ENCODE measurements at regions not wholly inside any gene's neighbourhood (a gene's known extent, or its start where the extent isn't known, plus 50 kb on each side); places are given as distances from the start of the nearest gene placed in this dataset.

DNA sequence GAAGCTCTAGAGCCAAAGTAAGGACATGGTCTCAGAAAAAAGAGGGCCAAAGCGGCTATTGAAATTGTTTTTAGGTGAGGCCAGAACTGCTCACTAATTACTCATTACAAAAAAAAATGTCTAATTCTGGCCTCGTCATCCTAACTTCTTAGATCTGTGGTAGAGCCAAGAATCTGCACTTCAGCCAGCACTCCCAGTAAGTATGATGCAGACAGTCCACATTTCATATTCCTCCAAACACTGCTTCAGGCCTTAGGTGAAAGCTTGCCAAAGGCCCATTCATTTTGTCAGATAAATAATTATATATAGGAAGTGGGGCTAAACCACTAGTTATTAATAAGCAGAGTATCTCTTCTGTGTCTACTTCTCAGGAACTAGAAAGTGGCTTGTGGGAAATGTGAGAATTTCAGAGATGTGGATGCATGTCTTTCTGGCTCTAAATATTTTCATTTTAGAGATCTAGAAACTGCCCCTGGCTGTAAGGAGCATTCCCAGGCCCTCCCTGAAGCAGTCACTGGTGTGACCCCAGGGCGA is 554.0 kb downstream of the TLE4 start:
- H3K9ac ChIP-seq, result no peak overlapping the region
- no peaks in the 10 kb centered on the region for H4K20me1 ChIP-seq
- no peaks in the 10 kb centered on the region for H3K36me3 ChIP-seq
- no peak overlapping the region for H3K4me3 ChIP-seq
- no peaks in the 10 kb centered on the region for H3K27me3 ChIP-seq
- TF ChIP-seq Cebpa-rat (IDR thresholded peaks at IDR 0.05), result no peak
- H3K9me3 ChIP-seq (replicated peaks in 1 of 11), result no peaks in the 10 kb centered on the region; a peak in 1 of 22 replicates
- H3K4me2 ChIP-seq, result no peak overlapping the region
- H3K27ac ChIP-seq, result no peak overlapping the region
- H3K4me1 ChIP-seq, result no peaks in the 10 kb centered on the region

GRCh38 chr9:80117031-80117430 is 545.3 kb downstream of the TLE4 start:
- Histone ChIP-seq H3K36me3 (no peaks in the 10 kb centered on the region), H4K20me1 (no peaks in the 10 kb centered on the region), H3K4me1 (no peaks in the 10 kb centered on the region), H3K27me3 (no peaks in the 10 kb centered on the region), H3K9ac (no peak overlapping the region), H3K27ac (no peak overlapping the region), H3K9me3 (replicated peaks in 1 of 11) (peaks cover 0 to 12% (median 7%) of the 10 kb centered on the region in 11 experiments; a peak in 13 of 22 replicates), H3K4me3 (no peak overlapping the region), H3K4me2 (no peak overlapping the region)
- TF ChIP-seq Cebpa-rat (IDR thresholded peaks at IDR 0.05), result no peak

DNA sequence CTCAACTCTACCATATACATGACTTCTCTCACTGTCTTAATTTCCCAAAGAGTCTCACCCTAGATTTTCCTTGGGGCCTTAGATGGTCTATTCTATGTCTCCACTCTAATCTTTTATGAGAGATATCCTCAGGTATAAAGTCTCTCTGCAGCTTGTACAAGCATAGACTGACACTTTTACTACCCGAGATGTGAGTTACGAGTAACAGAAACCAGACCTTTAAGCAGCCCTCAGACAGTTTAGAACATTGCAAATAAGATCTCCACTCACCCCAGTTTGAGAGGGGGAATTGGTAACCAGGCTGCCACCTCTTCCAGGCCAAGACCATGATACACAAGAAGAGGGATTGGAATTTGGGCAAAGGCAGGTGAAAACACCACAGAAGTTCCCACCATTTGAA is 542.5 kb downstream of the TLE4 start:
- TF ChIP-seq Cebpa-rat (IDR thresholded peaks at IDR 0.05), result no peak
- Histone ChIP-seq H3K27ac (no peak overlapping the region), H3K4me2 (no peak overlapping the region), H3K27me3 (no peaks in the 10 kb centered on the region), H3K4me1 (no peaks in the 10 kb centered on the region), H3K36me3 (no peaks in the 10 kb centered on the region), H3K9ac (no peak overlapping the region), H3K4me3 (no peak overlapping the region), H4K20me1 (no peaks in the 10 kb centered on the region), H3K9me3 (replicated peaks in 1 of 11) (peaks cover 0 to 12% (median 7%) of the 10 kb centered on the region in 11 experiments; a peak in 13 of 22 replicates)

GRCh38 chr9:80107931-80108660 is 536.3 kb downstream of the TLE4 start:
- Histone ChIP-seq H3K36me3 (no peaks in the 10 kb centered on the region), H3K27me3 (no peaks in the 10 kb centered on the region), H3K4me2 (no peak overlapping the region), H3K27ac (no peak overlapping the region), H3K4me3 (no peak overlapping the region), H3K9me3 (replicated peaks in 1 of 11) (peaks cover 0 to 8% (median 0%) of the 10 kb centered on the region in 11 experiments; a peak in 5 of 22 replicates), H4K20me1 (no peaks in the 10 kb centered on the region), H3K9ac (no peak overlapping the region), H3K4me1 (no peaks in the 10 kb centered on the region)
- TF ChIP-seq Cebpa-rat (IDR thresholded peaks at IDR 0.05), result no peak

- Histone ChIP-seq H3K27me3 (no peaks in the 10 kb centered on the region), H3K4me2 (no peak overlapping the region), H3K4me1 (no peaks in the 10 kb centered on the region), H4K20me1 (no peaks in the 10 kb centered on the region), H3K4me3 (no peak overlapping the region), H3K36me3 (no peaks in the 10 kb centered on the region), H3K27ac (no peak overlapping the region), H3K9me3 (replicated peaks in 1 of 11) (peaks cover 0 to 7% (median 0%) of the 10 kb centered on the region in 11 experiments; a peak in 8 of 22 replicates), H3K9ac (no peak overlapping the region)
- TF ChIP-seq Cebpa-rat (IDR thresholded peaks at IDR 0.05), result no peak
Observed at GRCh38 chr9:80097476-80097875, 525.7 kb downstream of the TLE4 start.

DNA sequence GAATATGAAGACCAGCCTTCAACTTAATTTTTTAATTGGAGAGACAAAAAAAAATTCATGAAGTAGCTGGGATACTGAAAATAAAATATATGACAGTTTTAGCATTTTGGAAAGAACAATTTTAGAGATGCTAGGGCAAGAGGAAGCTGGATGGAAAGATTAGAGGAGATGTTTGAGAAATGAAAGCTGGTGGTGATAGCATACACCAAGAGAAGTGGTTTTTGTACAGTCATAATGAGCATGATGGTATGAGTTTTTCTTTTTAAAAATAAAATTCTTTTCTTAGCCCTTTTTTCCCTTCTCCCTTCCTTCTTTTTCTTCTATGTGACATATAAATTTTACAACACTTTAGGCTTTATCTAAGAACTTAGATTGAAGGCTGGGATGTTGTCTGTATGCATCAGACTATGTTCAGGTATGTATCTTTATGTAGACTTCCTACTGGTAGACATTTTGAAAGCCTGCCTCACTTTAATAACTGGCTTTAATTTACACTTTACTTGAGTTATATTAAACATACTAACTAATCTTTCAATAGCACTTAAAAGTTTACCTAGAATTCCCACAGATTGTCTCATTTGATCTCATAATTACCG is 522.5 kb downstream of the TLE4 start:
- H3K36me3 ChIP-seq, result no peaks in the 10 kb centered on the region
- H3K27ac ChIP-seq, result no peak overlapping the region
- no peak overlapping the region for H3K9ac ChIP-seq
- H3K4me3 ChIP-seq, result no peak overlapping the region
- H3K9me3 ChIP-seq (replicated peaks in 1 of 11), result peaks cover 0 to 7% (median 0%) of the 10 kb centered on the region in 11 experiments; a peak in 6 of 22 replicates
- no peak overlapping the region for H3K4me2 ChIP-seq
- peaks cover 0 to 13% (median 4%) of the 10 kb centered on the region in 10 experiments; a peak in 7 of 20 replicates for H3K4me1 ChIP-seq
- H3K27me3 ChIP-seq, result no peaks in the 10 kb centered on the region
- no peak for TF ChIP-seq Cebpa-rat (IDR thresholded peaks at IDR 0.05)
- no peaks in the 10 kb centered on the region for H4K20me1 ChIP-seq

DNA sequence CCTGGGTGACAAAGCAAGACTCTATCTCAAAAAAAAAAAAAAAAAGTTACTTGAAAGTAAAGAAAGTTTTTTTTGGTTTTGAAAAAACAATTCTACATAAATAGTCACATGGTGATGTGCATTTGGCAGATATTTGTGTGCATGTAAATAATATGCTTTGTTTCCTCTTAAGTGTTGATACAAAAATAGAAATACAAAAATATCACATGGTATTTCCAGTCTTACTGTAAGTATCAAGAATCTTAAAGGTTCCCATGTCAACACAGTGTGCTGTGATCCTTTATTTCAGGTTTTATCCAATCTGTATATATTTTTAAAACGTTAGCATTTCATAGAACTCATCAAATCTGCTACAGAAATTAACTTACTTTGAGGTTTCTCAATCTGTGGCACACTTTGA is 521.9 kb downstream of the TLE4 start:
- H3K9me3 ChIP-seq (replicated peaks in 1 of 11), result peaks cover 0 to 7% (median 0%) of the 10 kb centered on the region in 11 experiments; a peak in 6 of 22 replicates
- H4K20me1 ChIP-seq, result no peaks in the 10 kb centered on the region
- H3K36me3 ChIP-seq, result no peaks in the 10 kb centered on the region
- H3K4me1 ChIP-seq, result peaks cover 0 to 13% (median 4%) of the 10 kb centered on the region in 10 experiments; a peak in 7 of 20 replicates
- H3K9ac ChIP-seq, result no peak overlapping the region
- no peak overlapping the region for H3K4me3 ChIP-seq
- H3K4me2 ChIP-seq, result no peak overlapping the region
- no peak for TF ChIP-seq Cebpa-rat (IDR thresholded peaks at IDR 0.05)
- H3K27me3 ChIP-seq, result no peaks in the 10 kb centered on the region
- no peak overlapping the region for H3K27ac ChIP-seq

- Histone ChIP-seq H3K4me2 (no peak overlapping the region), H3K27ac (no peak overlapping the region), H3K27me3 (no peaks in the 10 kb centered on the region), H3K4me3 (no peak overlapping the region), H3K9me3 (replicated peaks in 1 of 11) (peaks cover 0 to 6% (median 0%) of the 10 kb centered on the region in 11 experiments; a peak in 5 of 22 replicates), H3K36me3 (no peaks in the 10 kb centered on the region), H3K9ac (no peak overlapping the region), H4K20me1 (no peaks in the 10 kb centered on the region), H3K4me1 (peaks cover 0 to 35% (median 20%) of the 10 kb centered on the region in 10 experiments; a peak in 12 of 20 replicates)
- TF ChIP-seq Cebpa-rat (IDR thresholded peaks at IDR 0.05), result no peak
Observed at GRCh38 chr9:80091526-80091925, 519.8 kb downstream of the TLE4 start.

DNA sequence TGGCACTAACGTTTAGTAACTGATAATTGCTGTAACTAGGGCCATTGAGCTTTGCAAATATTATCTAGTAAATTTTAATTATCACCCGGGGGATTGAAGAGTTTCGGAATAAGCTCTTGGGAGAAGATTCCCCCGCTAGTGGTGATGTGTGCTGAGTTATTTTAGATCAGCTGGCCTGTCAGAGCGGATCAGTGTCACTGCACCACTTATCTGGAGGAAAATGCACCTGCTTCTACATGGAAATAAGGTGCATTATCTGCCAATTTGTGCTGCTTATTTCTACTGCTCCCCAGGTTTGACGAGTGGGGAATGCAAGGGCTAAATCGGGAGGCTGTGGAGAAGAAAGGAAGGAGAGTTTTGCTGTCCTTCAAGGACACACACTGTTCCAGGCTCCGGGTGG is 518.6 kb downstream of the TLE4 start:
- Histone ChIP-seq H3K4me1 (peaks cover 0 to 47% (median 30%) of the 10 kb centered on the region in 10 experiments; a peak in 12 of 20 replicates), H3K9me3 (replicated peaks in 1 of 11) (peaks cover 0 to 5% (median 0%) of the 10 kb centered on the region in 11 experiments; a peak in 5 of 22 replicates), H3K27me3 (no peaks in the 10 kb centered on the region), H4K20me1 (no peaks in the 10 kb centered on the region), H3K36me3 (no peaks in the 10 kb centered on the region), H3K4me3 (no peak overlapping the region), H3K27ac (no peak overlapping the region), H3K4me2 (peak overlapping the region in 5 of 11 experiments; percentile 28 to 49 (median 31); a peak in 9 of 22 replicates), H3K9ac (no peak overlapping the region)
- TF ChIP-seq Cebpa-rat (IDR thresholded peaks at IDR 0.05), result no peak

Measured in BLaER1 treated with 17β-estradiol and CSF1 and Interleukin-3, amounts not matched to agents 10 nM and 100 nM (cell line).